ENCODE measurements at regions not wholly inside any gene's neighbourhood (a gene's known extent, or its start where the extent isn't known, plus 50 kb on each side); places are given as distances from the start of the nearest gene placed in this dataset.

- no peak for TF ChIP-seq ELF4 (IDR thresholded peaks at IDR 0.05)
- TF ChIP-seq BHLHE40 (IDR thresholded peaks at IDR 0.05; ENCODE audit: borderline replicate concordance), result no peak
- no peak for TF ChIP-seq L3MBTL2 (conservative IDR thresholded peaks at IDR 0.05)
- no peak for TF ChIP-seq FOXK2 (IDR thresholded peaks at IDR 0.05)
- TF ChIP-seq SUZ12 (IDR thresholded peaks at IDR 0.05), result no peak
- no peak for TF ChIP-seq TARDBP (IDR thresholded peaks at IDR 0.05)
- no peak for TF ChIP-seq FOXA1 (IDR thresholded peaks at IDR 0.05)
- TF ChIP-seq LEF1 (IDR thresholded peaks at IDR 0.05; ENCODE audit: borderline replicate concordance), result no peak
- TF ChIP-seq FOXM1 (IDR thresholded peaks at IDR 0.05; ENCODE audit: borderline replicate concordance), result no peak
- no peak for TF ChIP-seq NFRKB (IDR thresholded peaks at IDR 0.05)
Observed at GRCh38 chr13:38099751-38100150, 230.2 kb upstream of the TRPC4 start.

All from HEK293T (cell line).